ENCODE measurements at regions not wholly inside any gene's neighbourhood (a gene's known extent, or its start where the extent isn't known, plus 50 kb on each side); places are given as distances from the start of the nearest gene placed in this dataset.

GRCh38 chr6:74137911-74138310, 441.9 kb downstream of the CD109 start (continued):
- TF ChIP-seq SNAPC4 (CRISPR knock-in tag; IDR thresholded peaks at IDR 0.05) (no peak), ZNF83 (CRISPR knock-in tag; IDR thresholded peaks at IDR 0.05; ENCODE audit: borderline replicate concordance) (no peak), THAP11 (CRISPR knock-in tag; IDR thresholded peaks at IDR 0.05) (peak; percentile 63; the same call in 1 of the 2 replicates), ZNF597 (CRISPR knock-in tag; IDR thresholded peaks at IDR 0.05) (no peak), ZNF329 (CRISPR knock-in tag; IDR thresholded peaks at IDR 0.05; ENCODE audit: low read depth) (no peak), MTA1 (CRISPR knock-in tag; IDR thresholded peaks at IDR 0.05; ENCODE audit: borderline replicate concordance) (no peak)

- H4K20me1 ChIP-seq (ENCODE audit: insufficient read depth, low read length) = no peaks in the 10 kb centered on the region
- no peak overlapping the region for H3K4me3 ChIP-seq (replicated peaks in 1 of 3; ENCODE audit: insufficient read depth in 1 of 3, low read depth in 2 of 3, low read length in 3 of 3)
- no peak overlapping the region for H3K4me2 ChIP-seq (ENCODE audit: low read depth, low read length)
- intact Hi-C loops (cut with micrococcal nuclease; ENCODE audit: unreplicated experiment) (no loop called here), in situ Hi-C loops (cut with HindIII; ENCODE audit: extremely low pct_ligation_motif_present, low pct_unique_long_range_greater_than_20kb) (no loop called here)
- no peaks in the 10 kb centered on the region for H3K4me1 ChIP-seq (ENCODE audit: insufficient read depth, low read length)
- CTCF ChIA-PET (ENCODE audit: low intra/inter-chr PET ratio, low total read pairs) = no interaction called here
- H3K9ac ChIP-seq (ENCODE audit: insufficient read depth, low read depth, low read length) = no peak overlapping the region
- H3K36me3 ChIP-seq (replicated peaks in 1 of 2; ENCODE audit: control insufficient read depth in 1 of 2, insufficient read depth in 2 of 2, low read length in 2 of 2) = no peaks in the 10 kb centered on the region
- no peak overlapping the region for H2AFZ ChIP-seq (ENCODE audit: low read length)
- no peak overlapping the region for H3K27ac ChIP-seq (ENCODE audit: extremely low read length, insufficient read depth, low read length)
- no peaks in the 10 kb centered on the region for H3K79me2 ChIP-seq (ENCODE audit: insufficient read depth, low read length)
- H3K9me3 ChIP-seq (ENCODE audit: low read length) = no peaks in the 10 kb centered on the region
- H3K27me3 ChIP-seq (ENCODE audit: control insufficient read depth in 1 of 2, insufficient read depth in 2 of 2, low read length in 2 of 2) = no peaks in the 10 kb centered on the region
- no peak for ATAC-seq
- POLR2A ChIA-PET = no interaction called here
- BruUV-seq (replicated peaks) = no TSS peak
- DNase-seq (ENCODE audit: low spot score) = no peak
- FAIRE-seq = no peak
- TF ChIP-seq SPEN (CRISPR knock-in tag; IDR thresholded peaks at IDR 0.05; ENCODE audit: low read depth) (no peak), PREB (CRISPR knock-in tag; IDR thresholded peaks at IDR 0.05) (no peak), ZNF256 (CRISPR knock-in tag; conservative IDR thresholded peaks at IDR 0.05) (no peak), ZFX (CRISPR knock-in tag; IDR thresholded peaks at IDR 0.05; ENCODE audit: low read depth) (no peak), HES4 (CRISPR knock-in tag; IDR thresholded peaks at IDR 0.05; ENCODE audit: borderline replicate concordance) (no peak), ZNF703 (CRISPR knock-in tag; IDR thresholded peaks at IDR 0.05; ENCODE audit: borderline replicate concordance) (no peak), PHF20 (CRISPR knock-in tag; IDR thresholded peaks at IDR 0.05) (no peak), ZNF713 (CRISPR knock-in tag; IDR thresholded peaks at IDR 0.05) (no peak), HNRNPLL (IDR thresholded peaks at IDR 0.05; ENCODE audit: low read depth, low read length, poor library complexity, severe bottlenecking) (no peak), ZNF556 (CRISPR knock-in tag; IDR thresholded peaks at IDR 0.05; ENCODE audit: borderline replicate concordance) (no peak), MAF1 (CRISPR knock-in tag; IDR thresholded peaks at IDR 0.05; ENCODE audit: borderline replicate concordance) (no peak), ARNTL (CRISPR knock-in tag; IDR thresholded peaks at IDR 0.05) (no peak), ZNF766 (CRISPR knock-in tag; IDR thresholded peaks at IDR 0.05; ENCODE audit: borderline replicate concordance) (no peak)
Measured at GRCh38 chr6:74134327-74134726, 438.3 kb downstream of the CD109 start.

Data from HepG2 (cell line).